ENCODE measurements at regions not wholly inside any gene's neighbourhood (a gene's known extent, or its start where the extent isn't known, plus 50 kb on each side); places are given as distances from the start of the nearest gene placed in this dataset.

GRCh38 chr12:58765076-58765475 is 155.2 kb downstream of the LRIG3 start:
- ATAC-seq (ENCODE audit: insufficient read depth, low read depth): no peak
- H3K4me2 ChIP-seq (ENCODE audit: insufficient read depth, low read length): no peak overlapping the region
- no peak overlapping the region for H3K27ac ChIP-seq (ENCODE audit: low read length)
- TF ChIP-seq EZH2 (IDR thresholded peaks at IDR 0.05; ENCODE audit: borderline replicate concordance, low read depth, low read length, severe bottlenecking) (no peak), CTCF (IDR thresholded peaks at IDR 0.05; ENCODE audit: borderline replicate concordance, extremely low read depth, low read length, poor library complexity, severe bottlenecking) (no peak)
- H3K4me3 ChIP-seq (ENCODE audit: low read depth in 1 of 2, low read length in 2 of 2): no peak overlapping the region
- no peaks in the 10 kb centered on the region for H3K27me3 ChIP-seq (ENCODE audit: insufficient read depth, low read length, poor library complexity)
- H3K9me3 ChIP-seq (ENCODE audit: insufficient read depth, low read length, severe bottlenecking): no peaks in the 10 kb centered on the region
- H2AFZ ChIP-seq (ENCODE audit: low read depth, low read length): no peak overlapping the region
- no peak for DNase-seq
- no peaks in the 10 kb centered on the region for H3K36me3 ChIP-seq (ENCODE audit: insufficient read depth, low read length)
- H4K20me1 ChIP-seq (ENCODE audit: insufficient read depth, low read length): no peaks in the 10 kb centered on the region
- H3K9ac ChIP-seq (ENCODE audit: low read depth, low read length): no peak overlapping the region
- H3K4me1 ChIP-seq (ENCODE audit: insufficient read depth, low read length): no peaks in the 10 kb centered on the region
- no peaks in the 10 kb centered on the region for H3K79me2 ChIP-seq (ENCODE audit: insufficient read depth, low read length)

GRCh38 chr12:58765653-58766512 is 154.4 kb downstream of the LRIG3 start:
- H3K79me2 ChIP-seq (ENCODE audit: insufficient read depth, low read length): no peaks in the 10 kb centered on the region
- no peak overlapping the region for H3K9ac ChIP-seq (ENCODE audit: low read depth, low read length)
- ATAC-seq (ENCODE audit: insufficient read depth, low read depth) (no peak), DNase-seq (no peak)
- no peaks in the 10 kb centered on the region for H3K27me3 ChIP-seq (ENCODE audit: insufficient read depth, low read length, poor library complexity)
- no peak overlapping the region for H3K4me2 ChIP-seq (ENCODE audit: insufficient read depth, low read length)
- H3K9me3 ChIP-seq (ENCODE audit: insufficient read depth, low read length, severe bottlenecking): no peaks in the 10 kb centered on the region
- no peak overlapping the region for H2AFZ ChIP-seq (ENCODE audit: low read depth, low read length)
- no peak overlapping the region for H3K27ac ChIP-seq (ENCODE audit: low read length)
- H3K36me3 ChIP-seq (ENCODE audit: insufficient read depth, low read length): no peaks in the 10 kb centered on the region
- TF ChIP-seq EZH2 (IDR thresholded peaks at IDR 0.05; ENCODE audit: borderline replicate concordance, low read depth, low read length, severe bottlenecking) (no peak), CTCF (IDR thresholded peaks at IDR 0.05; ENCODE audit: borderline replicate concordance, extremely low read depth, low read length, poor library complexity, severe bottlenecking) (no peak)
- H3K4me1 ChIP-seq (ENCODE audit: insufficient read depth, low read length): no peaks in the 10 kb centered on the region
- H3K4me3 ChIP-seq (ENCODE audit: low read depth in 1 of 2, low read length in 2 of 2): no peak overlapping the region
- H4K20me1 ChIP-seq (ENCODE audit: insufficient read depth, low read length): no peaks in the 10 kb centered on the region

- no peaks in the 10 kb centered on the region for H4K20me1 ChIP-seq (ENCODE audit: insufficient read depth, low read length)
- H3K4me3 ChIP-seq (ENCODE audit: low read depth in 1 of 2, low read length in 2 of 2): no peak overlapping the region
- no peaks in the 10 kb centered on the region for H3K36me3 ChIP-seq (ENCODE audit: insufficient read depth, low read length)
- no peak overlapping the region for H3K27ac ChIP-seq (ENCODE audit: low read length)
- no peak overlapping the region for H2AFZ ChIP-seq (ENCODE audit: low read depth, low read length)
- no peak for DNase-seq
- H3K27me3 ChIP-seq (ENCODE audit: insufficient read depth, low read length, poor library complexity): no peaks in the 10 kb centered on the region
- H3K9ac ChIP-seq (ENCODE audit: low read depth, low read length): no peak overlapping the region
- H3K79me2 ChIP-seq (ENCODE audit: insufficient read depth, low read length): no peaks in the 10 kb centered on the region
- ATAC-seq (ENCODE audit: insufficient read depth, low read depth): no peak
- H3K4me2 ChIP-seq (ENCODE audit: insufficient read depth, low read length): no peak overlapping the region
- no peaks in the 10 kb centered on the region for H3K4me1 ChIP-seq (ENCODE audit: insufficient read depth, low read length)
- TF ChIP-seq CTCF (IDR thresholded peaks at IDR 0.05; ENCODE audit: borderline replicate concordance, extremely low read depth, low read length, poor library complexity, severe bottlenecking) (no peak), EZH2 (IDR thresholded peaks at IDR 0.05; ENCODE audit: borderline replicate concordance, low read depth, low read length, severe bottlenecking) (no peak)
- H3K9me3 ChIP-seq (ENCODE audit: insufficient read depth, low read length, severe bottlenecking): no peaks in the 10 kb centered on the region
Measured at GRCh38 chr12:58766513-58766870, 153.8 kb downstream of the LRIG3 start.
